ENCODE measurements at regions not wholly inside any gene's neighbourhood (a gene's known extent, or its start where the extent isn't known, plus 50 kb on each side); places are given as distances from the start of the nearest gene placed in this dataset.

DNA sequence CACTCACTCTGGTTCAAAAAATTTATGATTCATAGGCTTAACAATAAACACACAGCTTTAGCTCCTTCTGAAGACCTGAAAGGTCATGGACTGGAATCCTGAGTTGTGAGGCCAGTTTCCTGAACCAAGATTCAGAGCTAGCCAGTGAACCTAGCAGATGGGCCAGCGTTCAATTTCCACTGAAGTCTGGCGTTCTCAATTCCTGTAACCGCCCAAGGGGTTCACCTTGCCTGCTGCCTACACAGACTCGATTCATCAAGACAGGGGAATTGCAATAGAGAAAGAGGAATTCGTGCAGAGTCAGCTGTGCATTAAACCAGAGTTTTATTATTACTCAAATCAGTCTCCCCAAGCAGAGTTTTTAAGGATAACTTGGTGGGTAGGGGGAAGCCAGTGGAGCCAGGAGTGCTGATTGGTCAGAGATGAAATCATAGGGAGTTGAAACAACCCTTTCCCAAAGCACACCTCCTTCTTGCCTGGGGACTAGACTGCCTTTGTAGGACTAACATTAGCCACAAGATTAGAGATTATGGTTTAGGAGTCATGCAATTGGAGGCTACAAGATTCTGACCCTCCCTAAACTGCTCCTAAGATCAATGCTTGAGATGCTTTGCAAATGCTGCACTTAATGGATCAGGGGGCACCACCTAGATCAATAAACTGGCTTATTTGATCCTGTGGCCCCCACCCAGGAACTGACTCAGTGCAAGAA is 117.5 kb upstream of the SHB start:
- H3K36me3 Mint-ChIP-seq (ENCODE audit: low read depth): no peaks in the 10 kb centered on the region
- no peak overlapping the region for H3K27ac Mint-ChIP-seq
- no peak overlapping the region for H3K4me3 Mint-ChIP-seq
- CTCF ChIA-PET: no interaction called here
- no peak for DNase-seq
- no peaks in the 10 kb centered on the region for H3K4me1 Mint-ChIP-seq (ENCODE audit: low read depth)
- H3K9me3 Mint-ChIP-seq (ENCODE audit: insufficient read depth): no peaks in the 10 kb centered on the region
- no peaks in the 10 kb centered on the region for H3K27me3 Mint-ChIP-seq (ENCODE audit: low read depth)
- ATAC-seq: no peak
- POLR2A ChIA-PET: no interaction called here

DNA sequence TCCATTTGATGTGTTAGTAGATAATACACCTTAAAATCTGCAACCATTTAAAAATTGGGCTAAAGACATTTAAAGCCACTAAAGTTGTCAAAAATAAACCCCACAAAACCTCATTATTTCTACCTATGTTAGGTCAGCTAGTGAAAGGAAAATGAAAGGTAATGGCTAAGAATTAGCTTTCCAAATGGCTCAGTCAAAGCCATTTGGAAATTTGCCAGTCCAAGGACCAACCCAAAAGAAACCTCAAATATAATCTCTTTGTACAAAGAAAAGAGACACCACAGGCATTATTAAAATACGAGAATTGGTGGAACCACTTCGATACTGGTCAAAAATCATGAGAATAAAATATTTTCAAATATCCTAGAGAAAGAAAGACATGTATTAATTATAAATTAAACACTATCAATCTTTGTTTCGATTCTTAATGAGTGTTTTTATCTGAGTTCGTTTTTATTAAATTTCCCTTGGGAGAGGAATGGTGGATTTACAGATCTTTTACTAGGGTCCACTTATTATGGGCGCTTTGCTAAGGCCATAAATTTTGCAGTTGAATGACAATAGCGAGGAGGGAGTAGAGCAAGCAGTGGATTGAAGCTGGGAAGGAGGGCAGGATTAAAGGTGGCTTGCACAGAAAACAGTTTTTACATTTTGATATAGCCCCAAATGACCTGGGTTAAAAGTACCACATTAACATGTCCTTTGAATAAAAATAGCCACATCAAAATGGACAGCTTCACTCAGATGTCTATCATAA is 116.8 kb upstream of the SHB start:
- Mint-ChIP-seq H3K36me3 (ENCODE audit: low read depth) (no peaks in the 10 kb centered on the region), H3K27ac (no peak overlapping the region), H3K4me3 (no peak overlapping the region), H3K4me1 (ENCODE audit: low read depth) (no peaks in the 10 kb centered on the region), H3K9me3 (ENCODE audit: insufficient read depth) (no peaks in the 10 kb centered on the region), H3K27me3 (ENCODE audit: low read depth) (no peaks in the 10 kb centered on the region)
- DNase-seq: no peak
- no peak for ATAC-seq
- CTCF ChIA-PET: no interaction called here
- POLR2A ChIA-PET: no interaction called here

DNA sequence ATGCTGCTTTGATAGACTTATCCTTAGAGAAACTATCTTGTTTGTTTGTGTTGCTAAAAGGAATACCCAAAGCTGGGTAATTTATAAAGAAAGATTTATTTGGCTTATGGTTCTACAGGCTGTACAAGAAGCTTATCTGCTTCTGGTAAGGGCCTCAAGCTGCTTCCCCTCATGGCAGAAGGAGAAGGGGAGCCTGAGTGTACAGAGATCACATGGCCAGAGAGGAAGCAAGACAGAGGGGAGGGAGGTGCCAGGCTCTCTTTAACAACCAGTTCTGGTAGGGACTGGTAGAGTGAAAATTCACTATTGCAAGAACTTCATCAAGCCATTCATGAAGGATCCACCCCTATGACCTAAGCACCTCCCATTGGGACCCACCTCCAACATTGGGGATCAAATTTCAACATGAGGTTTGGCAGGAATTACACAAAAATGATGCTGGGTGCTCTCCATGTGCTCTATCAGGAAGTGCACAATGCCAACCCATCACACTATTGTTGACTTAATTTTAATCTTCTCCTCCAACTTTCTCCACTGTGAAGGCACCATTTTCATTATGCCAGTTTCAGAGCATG is 115.1 kb upstream of the SHB start:
- no peak overlapping the region for H3K4me3 Mint-ChIP-seq
- H3K36me3 Mint-ChIP-seq (ENCODE audit: low read depth): no peaks in the 10 kb centered on the region
- H3K4me1 Mint-ChIP-seq (ENCODE audit: low read depth): no peaks in the 10 kb centered on the region
- POLR2A ChIA-PET: interaction anchor here (0.5 kb wide), 1 partner anchor 34 kb away, joined by 3 read pairs; no protein-coding TSS in a partner anchor
- CTCF ChIA-PET: no interaction called here
- H3K27me3 Mint-ChIP-seq (ENCODE audit: low read depth): no peaks in the 10 kb centered on the region
- DNase-seq (no peak), ATAC-seq (no peak)
- no peaks in the 10 kb centered on the region for H3K9me3 Mint-ChIP-seq (ENCODE audit: insufficient read depth)
- no peak overlapping the region for H3K27ac Mint-ChIP-seq

DNA sequence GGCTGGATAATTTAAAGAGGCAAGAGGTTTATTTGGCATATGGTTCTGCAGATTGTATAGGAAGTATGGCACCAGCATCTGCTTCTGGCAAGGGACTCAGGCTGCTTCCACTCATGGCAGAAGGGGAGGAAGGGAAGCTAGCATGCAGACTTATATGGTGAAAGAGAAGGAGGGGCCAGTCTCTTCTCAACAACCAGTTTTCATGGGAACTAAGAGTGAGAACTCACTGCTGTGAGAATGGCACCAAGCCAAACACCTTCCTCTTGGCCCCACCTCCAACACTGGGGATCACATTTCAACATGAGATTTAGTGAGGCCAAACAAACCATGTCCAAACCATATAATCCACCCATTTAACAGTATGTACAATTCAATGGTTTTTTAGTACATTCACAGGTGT is 113.3 kb upstream of the SHB start:
- no peak overlapping the region for H3K4me3 Mint-ChIP-seq
- peaks cover 6% of the 10 kb centered on the region for H3K4me1 Mint-ChIP-seq (ENCODE audit: low read depth)
- H3K36me3 Mint-ChIP-seq (ENCODE audit: low read depth): no peaks in the 10 kb centered on the region
- H3K27me3 Mint-ChIP-seq (ENCODE audit: low read depth): peaks cover 3% of the 10 kb centered on the region
- H3K9me3 Mint-ChIP-seq (ENCODE audit: insufficient read depth): no peaks in the 10 kb centered on the region
- H3K27ac Mint-ChIP-seq: no peak overlapping the region
- CTCF ChIA-PET: no interaction called here
- DNase-seq: no peak
- POLR2A ChIA-PET: no interaction called here
- ATAC-seq: no peak

DNA sequence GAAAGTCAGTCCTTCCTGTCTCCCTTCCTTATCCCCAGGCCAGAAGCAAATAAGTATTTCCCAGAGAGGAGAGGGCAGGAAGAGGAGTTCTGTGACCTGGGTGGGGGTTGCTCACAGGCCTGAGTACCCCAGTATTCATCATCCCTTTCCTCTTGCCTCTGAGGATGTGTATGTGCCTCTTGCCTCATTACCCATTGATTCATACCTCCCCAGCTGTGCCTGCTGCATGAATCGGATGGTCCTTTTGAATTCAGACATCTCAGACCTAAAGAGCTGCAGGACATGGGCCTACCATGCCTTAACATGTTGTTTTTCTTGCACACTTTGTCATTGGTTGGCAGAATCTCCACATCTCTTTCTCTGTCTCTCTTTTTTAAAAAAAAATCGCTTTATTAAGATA is 112.8 kb upstream of the SHB start:
- CTCF ChIA-PET: no interaction called here
- POLR2A ChIA-PET: no interaction called here

DNA sequence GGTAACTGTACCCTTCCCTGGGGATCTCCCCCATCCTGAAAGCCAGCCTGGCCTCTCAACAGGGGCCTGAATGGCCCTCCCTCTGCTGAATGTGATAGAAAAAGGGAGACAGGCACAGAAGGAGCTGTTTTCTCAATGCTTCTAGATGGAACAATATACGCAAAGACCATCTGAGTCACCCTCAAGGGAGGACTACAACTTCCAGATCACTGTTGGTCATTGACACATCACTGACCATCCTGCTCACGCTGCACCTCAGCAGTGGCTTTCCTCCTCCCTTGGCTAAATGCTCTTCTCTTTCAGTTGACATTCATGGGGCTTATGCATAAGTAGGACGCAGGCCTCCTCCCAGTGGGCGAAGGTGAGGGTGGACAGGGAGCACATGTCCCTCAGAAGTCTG is 112.2 kb upstream of the SHB start:
- ChIA-PET CTCF (interaction anchor here (1.3 kb wide), 1 partner anchor 18 kb away, joined by 3 read pairs; no protein-coding TSS in a partner anchor), POLR2A (no interaction called here)
- DNase-seq (no peak), ATAC-seq (no peak)
- Mint-ChIP-seq H3K27me3 (ENCODE audit: low read depth) (peaks cover 3% of the 10 kb centered on the region), H3K36me3 (ENCODE audit: low read depth) (no peaks in the 10 kb centered on the region), H3K4me3 (no peak overlapping the region), H3K27ac (no peak overlapping the region), H3K4me1 (ENCODE audit: low read depth) (peaks cover 6% of the 10 kb centered on the region), H3K9me3 (ENCODE audit: insufficient read depth) (no peaks in the 10 kb centered on the region)

More for the DNA sequence above, 112.8 kb upstream of the SHB start:
- ATAC-seq (no peak), DNase-seq (no peak)
- H3K27me3 Mint-ChIP-seq (ENCODE audit: low read depth): peaks cover 3% of the 10 kb centered on the region
- no peak overlapping the region for H3K27ac Mint-ChIP-seq
- no peak overlapping the region for H3K4me3 Mint-ChIP-seq
- H3K36me3 Mint-ChIP-seq (ENCODE audit: low read depth): no peaks in the 10 kb centered on the region
- H3K4me1 Mint-ChIP-seq (ENCODE audit: low read depth): peaks cover 6% of the 10 kb centered on the region
- no peaks in the 10 kb centered on the region for H3K9me3 Mint-ChIP-seq (ENCODE audit: insufficient read depth)

DNA sequence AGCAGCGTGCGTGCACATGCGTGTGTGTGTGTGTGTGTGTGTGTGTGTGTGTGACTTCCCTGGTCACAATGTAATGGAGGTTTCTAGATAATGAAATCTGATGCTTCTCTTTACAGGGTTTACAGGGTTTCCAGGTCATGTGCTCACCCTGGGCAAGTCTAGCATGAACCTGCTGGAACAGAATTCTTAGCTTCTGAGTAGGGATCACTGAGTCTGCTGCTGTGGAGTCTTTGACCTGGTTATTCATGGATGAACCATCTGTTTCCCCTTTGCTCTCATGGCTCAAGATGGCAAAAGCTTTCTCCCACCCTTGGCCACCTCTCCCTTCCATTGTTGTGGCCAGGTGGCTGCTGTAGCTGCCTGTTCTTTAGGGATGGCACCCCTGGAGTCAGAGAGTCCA is 111.6 kb upstream of the SHB start:
- no peak overlapping the region for H3K4me3 Mint-ChIP-seq
- H3K36me3 Mint-ChIP-seq (ENCODE audit: low read depth): no peaks in the 10 kb centered on the region
- ATAC-seq (no peak), DNase-seq (no peak)
- CTCF ChIA-PET: interaction anchor here (1.3 kb wide), 1 partner anchor 19 kb away, joined by 3 read pairs; no protein-coding TSS in a partner anchor
- H3K27ac Mint-ChIP-seq: no peak overlapping the region
- POLR2A ChIA-PET: no interaction called here
- H3K9me3 Mint-ChIP-seq (ENCODE audit: insufficient read depth): no peaks in the 10 kb centered on the region
- peaks cover 6% of the 10 kb centered on the region for H3K4me1 Mint-ChIP-seq (ENCODE audit: low read depth)
- H3K27me3 Mint-ChIP-seq (ENCODE audit: low read depth): peaks cover 3% of the 10 kb centered on the region

DNA sequence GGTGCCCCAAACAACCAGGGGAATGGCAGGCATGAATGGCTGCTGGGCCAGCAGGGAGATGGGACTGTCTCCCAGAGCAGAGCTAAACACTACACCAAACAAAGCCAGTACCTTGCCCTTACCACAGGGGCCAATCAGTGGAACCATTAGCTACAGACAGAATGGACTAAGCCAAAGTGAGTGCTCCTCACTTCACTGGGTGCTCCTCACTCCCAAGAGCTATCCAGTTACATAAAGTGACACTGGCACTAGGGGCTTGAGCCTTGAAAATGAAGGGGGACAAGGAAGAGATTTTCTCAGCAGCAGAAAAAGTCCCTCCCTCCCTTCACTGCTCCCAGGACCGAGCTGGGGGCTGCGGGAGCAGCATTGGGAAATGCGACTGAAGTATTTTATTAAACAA is 110.9 kb upstream of the SHB start:
- Mint-ChIP-seq H3K9me3 (ENCODE audit: insufficient read depth) (no peaks in the 10 kb centered on the region), H3K27ac (no peak overlapping the region), H3K4me1 (ENCODE audit: low read depth) (peaks cover 6% of the 10 kb centered on the region), H3K27me3 (ENCODE audit: low read depth) (peaks cover 4% of the 10 kb centered on the region), H3K4me3 (no peak overlapping the region), H3K36me3 (ENCODE audit: low read depth) (no peaks in the 10 kb centered on the region)
- ATAC-seq (no peak), DNase-seq (no peak)
- POLR2A ChIA-PET: no interaction called here
- CTCF ChIA-PET: interaction anchor here (1.3 kb wide), 1 partner anchor 20 kb away, joined by 3 read pairs; no protein-coding TSS in a partner anchor

DNA sequence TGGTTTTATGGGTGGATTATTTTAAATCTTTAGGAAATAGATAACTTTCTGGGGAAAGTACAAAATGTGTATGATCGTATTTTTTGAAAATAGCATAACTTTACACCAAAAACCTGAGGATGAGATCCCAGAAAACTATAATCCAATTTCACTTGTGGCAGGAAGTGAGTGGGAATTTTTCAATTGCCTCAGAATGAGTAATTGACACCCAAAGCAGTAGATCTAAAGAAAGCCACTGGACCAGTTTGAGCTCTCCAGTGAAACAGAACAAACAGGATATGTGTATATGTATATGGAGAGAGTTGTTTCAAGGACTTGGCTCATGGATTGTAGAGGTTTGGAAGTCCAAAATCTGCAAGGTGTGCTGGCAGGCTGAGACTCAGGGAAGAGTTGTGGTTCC is 109.2 kb upstream of the SHB start:
- peaks cover 5% of the 10 kb centered on the region for H3K27me3 Mint-ChIP-seq (ENCODE audit: low read depth)
- no peaks in the 10 kb centered on the region for H3K9me3 Mint-ChIP-seq (ENCODE audit: insufficient read depth)
- H3K36me3 Mint-ChIP-seq (ENCODE audit: low read depth): no peaks in the 10 kb centered on the region
- ATAC-seq (no peak), DNase-seq (no peak)
- peaks cover 6% of the 10 kb centered on the region for H3K4me1 Mint-ChIP-seq (ENCODE audit: low read depth)
- no peak overlapping the region for H3K4me3 Mint-ChIP-seq
- CTCF ChIA-PET: interaction anchor here (1.0 kb wide), 1 partner anchor 16 kb away, joined by 3 read pairs; no protein-coding TSS in a partner anchor
- no peak overlapping the region for H3K27ac Mint-ChIP-seq
- POLR2A ChIA-PET: interaction anchor here (0.6 kb wide), 1 partner anchor 12 kb away, joined by 3 read pairs; no protein-coding TSS in a partner anchor

DNA sequence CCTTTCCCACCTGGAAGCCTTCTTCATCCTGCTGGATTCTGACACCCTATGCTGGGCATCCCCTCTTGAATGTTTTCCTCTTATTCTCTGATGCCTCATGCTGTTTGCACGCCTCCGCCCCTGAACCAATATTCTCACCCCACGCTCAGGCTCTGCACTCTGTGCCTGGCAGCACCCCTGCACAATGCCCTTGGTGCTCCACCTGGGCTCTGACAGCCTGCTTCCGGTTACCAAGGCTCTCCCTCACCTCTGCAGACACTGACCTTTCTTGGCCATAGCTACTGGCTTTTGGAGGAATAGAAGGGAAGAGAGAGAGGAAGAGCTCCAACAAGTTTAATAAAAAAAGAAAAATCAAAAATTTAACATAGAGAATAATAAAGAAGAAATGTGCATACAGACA is 108.7 kb upstream of the SHB start:
- no peaks in the 10 kb centered on the region for H3K9me3 Mint-ChIP-seq (ENCODE audit: insufficient read depth)
- no peak overlapping the region for H3K27ac Mint-ChIP-seq
- no peak overlapping the region for H3K4me3 Mint-ChIP-seq
- CTCF ChIA-PET: interaction anchor here (1.0 kb wide), 1 partner anchor 16 kb away, joined by 3 read pairs; no protein-coding TSS in a partner anchor
- DNase-seq (no peak), ATAC-seq (no peak)
- H3K4me1 Mint-ChIP-seq (ENCODE audit: low read depth): peaks cover 6% of the 10 kb centered on the region
- H3K36me3 Mint-ChIP-seq (ENCODE audit: low read depth): no peaks in the 10 kb centered on the region
- peaks cover 5% of the 10 kb centered on the region for H3K27me3 Mint-ChIP-seq (ENCODE audit: low read depth)
- POLR2A ChIA-PET: interaction anchor here (0.6 kb wide), 2 partner anchors 13 to 195 kb away, joined by 3 to 4 read pairs; no protein-coding TSS in a partner anchor

DNA sequence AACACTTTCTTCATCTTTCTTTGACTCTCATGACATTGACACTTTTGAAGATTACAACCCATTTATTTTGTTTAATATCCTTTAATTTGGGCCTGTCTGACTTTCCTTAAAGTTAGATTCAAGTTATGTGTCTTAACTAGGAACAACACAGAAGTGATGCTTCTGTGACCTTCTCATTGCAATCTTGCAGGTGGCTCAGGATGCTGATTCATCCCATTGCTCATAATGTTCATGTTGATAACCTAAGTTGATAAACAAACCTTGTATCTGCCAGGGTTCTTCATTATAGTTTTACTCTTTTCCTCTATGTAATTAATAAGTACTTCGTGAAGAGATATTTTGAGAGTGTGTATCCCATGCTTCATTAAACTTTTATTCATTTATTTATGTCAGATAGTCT is 107.2 kb upstream of the SHB start:
- ChIA-PET CTCF (interaction anchor here (1.5 kb wide), 1 partner anchor 15 kb away, joined by 7 read pairs; no protein-coding TSS in a partner anchor), POLR2A (no interaction called here)
- ATAC-seq (no peak), DNase-seq (no peak)
- Mint-ChIP-seq H3K27ac (no peak overlapping the region), H3K4me1 (ENCODE audit: low read depth) (peaks cover 6% of the 10 kb centered on the region), H3K9me3 (ENCODE audit: insufficient read depth) (no peaks in the 10 kb centered on the region), H3K27me3 (ENCODE audit: low read depth) (peaks cover 6% of the 10 kb centered on the region), H3K36me3 (ENCODE audit: low read depth) (no peaks in the 10 kb centered on the region), H3K4me3 (no peak overlapping the region)

DNA sequence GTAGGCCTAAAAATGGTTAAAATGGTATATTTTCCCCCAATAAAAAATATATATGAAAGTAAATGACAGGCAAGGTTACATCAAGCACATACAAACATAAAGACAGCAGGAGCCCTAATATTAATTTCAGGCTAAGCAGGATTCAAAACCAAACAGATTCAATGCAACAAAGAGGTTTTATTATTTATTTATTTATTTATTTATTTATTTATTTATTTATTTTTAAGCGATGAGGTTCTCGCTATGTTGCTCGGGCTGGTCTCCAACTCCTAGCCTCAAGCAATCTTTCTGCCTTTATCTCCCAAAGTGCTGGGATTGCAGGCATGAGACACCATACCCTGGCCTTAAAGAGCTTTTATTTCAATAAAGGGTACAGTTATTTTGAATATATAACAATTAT is 106.4 kb upstream of the SHB start:
- ATAC-seq (no peak), DNase-seq (no peak)
- Mint-ChIP-seq H3K36me3 (ENCODE audit: low read depth) (no peaks in the 10 kb centered on the region), H3K9me3 (ENCODE audit: insufficient read depth) (peaks cover 3% of the 10 kb centered on the region), H3K27me3 (ENCODE audit: low read depth) (peaks cover 6% of the 10 kb centered on the region), H3K4me1 (ENCODE audit: low read depth) (peaks cover 6% of the 10 kb centered on the region), H3K4me3 (no peak overlapping the region), H3K27ac (no peak overlapping the region)
- ChIA-PET POLR2A (no interaction called here), CTCF (interaction anchor here (1.5 kb wide), 1 partner anchor 14 kb away, joined by 7 read pairs; no protein-coding TSS in a partner anchor)

Data from activated CD8-positive, alpha-beta T cell treated with anti-CD3 and anti-CD28 coated beads, Interleukin-2, amount 10 ng/mL, durations not matched to agents 7 days and 5 days (primary cell).